ENCODE measurements at regions not wholly inside any gene's neighbourhood (a gene's known extent, or its start where the extent isn't known, plus 50 kb on each side); places are given as distances from the start of the nearest gene placed in this dataset.

GRCh38 chr1:81020506-81020905, 780.2 kb upstream of the ADGRL2 start (continued):
- TF ChIP-seq BCLAF1 (IDR thresholded peaks at IDR 0.05) (no peak), ZNF710 (CRISPR knock-in tag; IDR thresholded peaks at IDR 0.05; ENCODE audit: borderline replicate concordance) (no peak), CSRNP2 (CRISPR knock-in tag; conservative IDR thresholded peaks at IDR 0.05; ENCODE audit: low read depth) (no peak), ZSCAN30 (CRISPR knock-in tag; IDR thresholded peaks at IDR 0.05) (no peak), HINFP (CRISPR knock-in tag; IDR thresholded peaks at IDR 0.05; ENCODE audit: low read depth) (no peak), ZBTB37 (CRISPR knock-in tag; IDR thresholded peaks at IDR 0.05) (no peak)

All from HepG2 (cell line).